AG04450 (cell line): ENCODE measurements at regions not wholly inside any gene's neighbourhood (a gene's known extent, or its start where the extent isn't known, plus 50 kb on each side); places are given as distances from the start of the nearest gene placed in this dataset.

Experiments used
- CTCF ChIA-PET: fragments of 300-600, 350-600 bp; formaldehyde crosslinking; extraction: SDS; loops from one replicate; lab custom pipeline; 2022; ENCODE audit warnings: antibody characterized with exemption, inconsistent platforms; lab: Charles Lee
- POLR2A ChIA-PET: fragments of 350-600 bp; formaldehyde crosslinking; extraction: SDS; loops from one replicate; lab custom pipeline; 2021; ENCODE audit warnings: antibody characterized with exemption, inconsistent platforms; lab: Yijun Ruan, JAX
- DNase-seq: peaks from one replicate; pipeline ENCODE4 v3.0.0-alpha.2; 2011; ENCODE audit warnings: low read depth, low spot score
- H3K27ac ChIP-seq: one replicate; pipeline ENCODE4 v1.5.1; 2012; ENCODE audit warnings: low read depth, low read length, control low read depth
- H3K27me3 ChIP-seq: one replicate; pipeline ENCODE4 v1.6.0; 2012; ENCODE audit warnings: low read length; ENCODE audit not compliant: control insufficient read depth, insufficient read depth
- H3K4me3 ChIP-seq: 2 replicates; pipeline ENCODE4 v1.5.1; 2011; ENCODE audit warnings: mild to moderate bottlenecking, low read depth, low read length, control low read depth
- H3K9me3 ChIP-seq: 2 replicates; pipeline ENCODE4 v1.5.1; 2012; ENCODE audit warnings: low read length; ENCODE audit not compliant: control insufficient read depth, insufficient read depth
- TF ChIP-seq, protein P1 (sequence below): IDR thresholded peaks from 2 replicates; pipeline ENCODE4 v1.5.1; 2011; ENCODE audit warnings: low read depth, low read length, control low read depth, inconsistent platforms

DNA sequence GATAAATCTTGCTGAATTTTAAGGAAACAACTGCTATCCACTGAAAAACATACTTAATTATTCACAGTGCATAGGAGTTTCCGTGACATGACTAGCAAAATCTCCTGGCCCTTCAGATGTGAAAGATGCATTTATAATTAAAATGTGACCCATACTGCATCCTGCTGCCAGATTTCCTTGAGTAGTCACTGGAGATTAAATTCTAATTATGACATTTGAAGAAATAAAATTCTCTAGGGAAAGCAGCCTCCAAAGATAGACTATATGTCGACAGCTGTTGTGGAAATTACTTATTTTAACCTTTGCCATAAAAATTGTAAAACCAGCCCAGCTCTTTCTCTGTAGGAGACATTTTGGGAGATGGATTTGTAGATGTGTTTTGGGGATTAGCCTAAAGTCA, 193.6 kb upstream of the SMC2 start:
- Histone ChIP-seq H3K4me3 (no peak overlapping the region), H3K27me3 (no peaks in the 10 kb centered on the region), H3K27ac (no peak overlapping the region), H3K9me3 (no peaks in the 10 kb centered on the region; the same call in 1 of the 2 replicates)
- CTCF ChIA-PET = no interaction called here
- TF ChIP-seq, protein P1, sequence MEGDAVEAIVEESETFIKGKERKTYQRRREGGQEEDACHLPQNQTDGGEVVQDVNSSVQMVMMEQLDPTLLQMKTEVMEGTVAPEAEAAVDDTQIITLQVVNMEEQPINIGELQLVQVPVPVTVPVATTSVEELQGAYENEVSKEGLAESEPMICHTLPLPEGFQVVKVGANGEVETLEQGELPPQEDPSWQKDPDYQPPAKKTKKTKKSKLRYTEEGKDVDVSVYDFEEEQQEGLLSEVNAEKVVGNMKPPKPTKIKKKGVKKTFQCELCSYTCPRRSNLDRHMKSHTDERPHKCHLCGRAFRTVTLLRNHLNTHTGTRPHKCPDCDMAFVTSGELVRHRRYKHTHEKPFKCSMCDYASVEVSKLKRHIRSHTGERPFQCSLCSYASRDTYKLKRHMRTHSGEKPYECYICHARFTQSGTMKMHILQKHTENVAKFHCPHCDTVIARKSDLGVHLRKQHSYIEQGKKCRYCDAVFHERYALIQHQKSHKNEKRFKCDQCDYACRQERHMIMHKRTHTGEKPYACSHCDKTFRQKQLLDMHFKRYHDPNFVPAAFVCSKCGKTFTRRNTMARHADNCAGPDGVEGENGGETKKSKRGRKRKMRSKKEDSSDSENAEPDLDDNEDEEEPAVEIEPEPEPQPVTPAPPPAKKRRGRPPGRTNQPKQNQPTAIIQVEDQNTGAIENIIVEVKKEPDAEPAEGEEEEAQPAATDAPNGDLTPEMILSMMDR = no peak
- DNase-seq = no peak
- POLR2A ChIA-PET = no interaction called here

DNA sequence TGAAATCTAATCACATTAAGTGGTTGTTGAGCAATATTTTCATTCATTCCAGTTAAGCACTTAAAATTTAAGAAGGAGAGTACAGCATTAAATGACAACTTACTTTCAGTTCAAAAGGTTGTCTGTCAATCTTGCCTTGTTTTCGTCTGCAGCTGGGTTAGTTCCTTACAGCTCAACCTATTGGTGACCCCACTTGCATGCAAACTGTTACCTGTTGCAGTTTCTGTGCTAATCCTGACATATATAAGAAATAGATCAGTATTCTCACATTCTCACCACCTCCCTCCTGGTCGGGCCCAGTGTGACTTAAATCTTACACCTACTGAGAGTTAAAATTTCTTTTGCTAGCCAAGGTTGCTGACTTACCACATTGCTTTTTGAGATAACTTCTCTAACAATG, 191.8 kb upstream of the SMC2 start:
- CTCF ChIA-PET = no interaction called here
- H3K4me3 ChIP-seq = no peak overlapping the region
- TF ChIP-seq, protein P1 = no peak
- no peaks in the 10 kb centered on the region for H3K27me3 ChIP-seq
- POLR2A ChIA-PET = no interaction called here
- no peaks in the 10 kb centered on the region; the same call in 1 of the 2 replicates for H3K9me3 ChIP-seq
- H3K27ac ChIP-seq = no peak overlapping the region
- no peak for DNase-seq

DNA sequence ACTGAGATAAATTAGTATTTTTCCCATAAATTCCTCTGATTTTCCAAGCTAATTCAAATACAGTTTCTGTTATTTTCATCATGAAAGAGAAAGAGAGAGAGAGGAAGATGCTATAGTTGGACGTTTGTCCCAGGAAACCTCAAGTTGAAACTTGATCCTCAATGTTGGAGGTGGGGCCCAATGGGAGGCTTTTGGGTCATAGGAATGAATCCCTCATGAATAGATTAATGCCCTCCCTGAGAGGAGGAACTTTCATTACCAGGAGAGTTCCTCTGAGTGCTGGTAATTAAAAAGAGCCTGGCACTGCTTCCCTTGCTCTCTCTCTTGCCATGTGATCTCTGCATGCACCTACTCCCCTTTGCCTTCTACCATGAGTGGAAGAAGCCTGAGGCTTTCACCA, 189.9 kb upstream of the SMC2 start:
- Histone ChIP-seq H3K9me3 (no peaks in the 10 kb centered on the region; the same call in 1 of the 2 replicates), H3K27ac (no peak overlapping the region), H3K27me3 (no peaks in the 10 kb centered on the region), H3K4me3 (no peak overlapping the region)
- DNase-seq = no peak
- CTCF ChIA-PET = no interaction called here
- POLR2A ChIA-PET = no interaction called here
- TF ChIP-seq, protein P1 = no peak

DNA sequence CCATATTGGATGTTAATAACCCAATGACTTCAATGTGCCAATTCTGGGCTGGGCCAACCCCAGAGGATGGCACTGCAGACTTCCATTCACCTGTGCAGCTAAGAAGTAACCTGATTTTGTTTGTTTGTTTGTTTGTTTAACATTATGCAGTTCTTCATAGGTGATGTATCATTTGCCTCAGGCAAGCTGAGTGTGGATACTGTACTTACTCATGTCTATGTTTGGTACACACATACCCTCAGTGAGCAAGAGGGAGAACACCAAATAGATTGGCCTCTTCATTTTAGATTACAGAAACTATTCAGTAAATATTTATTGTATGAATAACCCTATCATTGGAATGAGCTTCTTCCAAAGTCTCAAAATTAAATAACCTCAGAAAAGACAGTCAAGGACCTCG, 180.2 kb upstream of the SMC2 start:
- DNase-seq = no peak
- Histone ChIP-seq H3K27me3 (no peaks in the 10 kb centered on the region), H3K4me3 (no peak overlapping the region), H3K9me3 (peaks cover 3% of the 10 kb centered on the region), H3K27ac (no peak overlapping the region)
- TF ChIP-seq, protein P1 = no peak
- ChIA-PET CTCF (no interaction called here), POLR2A (no interaction called here)

DNA sequence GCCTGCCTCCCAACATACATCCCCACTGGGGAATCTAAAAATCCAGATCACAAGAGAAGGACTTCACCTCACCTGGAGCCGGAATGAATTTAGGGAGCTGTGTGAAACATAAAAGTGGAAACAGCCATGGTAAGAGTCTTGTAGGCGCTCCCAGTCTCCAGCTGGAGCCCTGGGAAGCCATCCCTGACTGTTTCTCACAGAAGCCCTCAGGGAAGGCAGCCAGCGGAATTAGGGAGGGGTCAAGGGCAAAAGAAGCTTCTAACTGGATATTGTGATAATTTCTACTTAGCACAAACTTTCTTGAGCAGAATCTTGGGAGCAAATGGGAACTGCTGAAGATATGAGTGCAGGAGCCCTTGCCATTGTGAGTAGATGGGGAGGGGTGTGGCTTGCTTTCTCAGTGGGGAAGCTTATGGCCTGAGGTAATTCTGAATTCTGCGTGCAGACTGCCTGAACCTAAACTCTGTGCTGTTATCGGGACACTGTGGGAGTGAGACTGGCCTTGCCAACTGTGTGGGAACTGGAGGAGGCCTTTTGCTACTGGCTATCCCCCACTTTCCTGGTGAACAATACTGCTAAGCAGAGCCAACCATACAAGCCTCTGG, 174.4 kb upstream of the SMC2 start:
- TF ChIP-seq, protein P1 = no peak
- H3K27ac ChIP-seq = no peak overlapping the region
- H3K27me3 ChIP-seq = no peaks in the 10 kb centered on the region
- CTCF ChIA-PET = no interaction called here
- POLR2A ChIA-PET = no interaction called here
- H3K4me3 ChIP-seq = no peak overlapping the region
- DNase-seq = no peak
- H3K9me3 ChIP-seq = peaks cover 7% of the 10 kb centered on the region
